ENCODE measurements at regions not wholly inside any gene's neighbourhood (a gene's known extent, or its start where the extent isn't known, plus 50 kb on each side); places are given as distances from the start of the nearest gene placed in this dataset.

DNA sequence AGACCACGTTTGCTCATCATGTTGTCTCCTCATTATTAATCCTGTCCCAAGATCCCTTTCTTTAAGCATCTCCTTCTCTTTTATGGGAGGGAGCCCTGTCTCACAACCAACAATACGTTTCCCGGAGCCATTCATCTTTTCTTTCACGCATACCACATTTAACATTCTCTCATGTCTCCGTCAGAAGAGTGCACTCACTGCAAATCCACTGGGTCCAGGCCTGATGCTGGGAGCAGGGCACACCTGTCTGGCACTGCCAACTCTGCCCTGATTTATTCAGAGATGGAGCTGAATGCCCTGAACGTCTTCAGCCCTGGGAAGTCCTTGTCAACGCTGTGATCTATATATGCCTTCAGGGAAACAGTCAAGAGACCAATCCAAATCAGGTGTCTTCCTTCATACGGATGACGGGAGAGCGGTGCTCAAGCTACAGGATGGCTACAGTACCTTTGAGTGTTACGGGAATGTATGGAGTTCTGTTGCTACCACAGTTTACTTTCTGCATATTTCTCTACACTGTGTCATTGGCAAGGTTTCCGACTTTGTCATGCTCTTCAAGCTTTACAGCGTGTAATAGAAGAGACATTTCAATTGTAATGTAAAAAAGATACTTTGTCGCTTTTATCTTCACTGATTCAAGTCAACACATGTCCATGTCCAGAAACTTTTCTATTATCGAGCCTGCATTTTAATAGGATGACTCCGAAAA is 140.4 kb upstream of the SLITRK2 start (continued):
- TF ChIP-seq, protein P1, sequence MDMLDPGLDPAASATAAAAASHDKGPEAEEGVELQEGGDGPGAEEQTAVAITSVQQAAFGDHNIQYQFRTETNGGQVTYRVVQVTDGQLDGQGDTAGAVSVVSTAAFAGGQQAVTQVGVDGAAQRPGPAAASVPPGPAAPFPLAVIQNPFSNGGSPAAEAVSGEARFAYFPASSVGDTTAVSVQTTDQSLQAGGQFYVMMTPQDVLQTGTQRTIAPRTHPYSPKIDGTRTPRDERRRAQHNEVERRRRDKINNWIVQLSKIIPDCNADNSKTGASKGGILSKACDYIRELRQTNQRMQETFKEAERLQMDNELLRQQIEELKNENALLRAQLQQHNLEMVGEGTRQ (IDR thresholded peaks at IDR 0.05), result no peak
- TF ChIP-seq GATA3 (IDR thresholded peaks at IDR 0.05; ENCODE audit: borderline replicate concordance) (no peak), NPAS2 (CRISPR knock-in tag; IDR thresholded peaks at IDR 0.05; ENCODE audit: borderline replicate concordance) (no peak), ESRRA (IDR thresholded peaks at IDR 0.05; ENCODE audit: borderline replicate concordance, low read length) (no peak)
- TF ChIP-seq, protein P2, sequence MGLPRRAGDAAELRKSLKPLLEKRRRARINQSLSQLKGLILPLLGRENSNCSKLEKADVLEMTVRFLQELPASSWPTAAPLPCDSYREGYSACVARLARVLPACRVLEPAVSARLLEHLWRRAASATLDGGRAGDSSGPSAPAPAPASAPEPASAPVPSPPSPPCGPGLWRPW (IDR thresholded peaks at IDR 0.05), result no peak

DNA sequence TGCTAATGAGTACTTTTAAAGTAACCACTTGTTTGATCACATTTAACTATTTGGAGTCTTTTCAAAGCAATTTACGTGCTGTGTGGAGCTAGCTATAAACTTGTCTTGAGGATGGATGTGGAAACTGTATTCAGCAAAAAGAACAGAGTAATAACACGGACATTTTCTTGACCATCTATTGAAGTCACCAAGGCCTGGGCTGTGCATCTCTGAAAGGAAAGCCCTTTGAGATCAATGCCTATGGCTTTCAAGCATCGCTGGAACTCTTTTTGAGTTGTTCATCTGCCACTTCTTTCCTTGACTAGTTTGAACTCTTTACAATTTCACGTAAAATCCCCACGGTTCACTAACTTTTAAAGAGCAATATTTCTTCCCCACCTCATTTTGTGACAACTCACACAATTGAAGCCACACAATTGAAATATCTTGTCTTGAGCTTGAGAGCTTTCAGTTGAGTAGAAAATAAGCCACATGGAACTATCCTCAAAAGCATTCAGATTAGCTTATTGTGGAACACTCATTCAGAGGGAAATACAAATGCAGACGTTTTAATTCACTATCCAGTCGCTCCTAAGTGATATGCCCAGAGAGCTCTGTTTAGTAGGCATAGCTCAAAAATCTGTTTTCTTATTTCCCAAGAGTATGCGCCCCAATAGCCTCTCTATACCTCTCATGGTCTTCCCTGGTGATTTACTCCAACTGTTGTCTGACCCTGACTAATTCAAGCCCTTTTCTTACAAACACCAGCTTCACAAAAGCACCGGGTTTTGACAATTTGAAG is 134.9 kb upstream of the SLITRK2 start:
- H3K9me3 ChIP-seq, result no peaks in the 10 kb centered on the region
- 1% methylated on average over 9 of the region's 9 CpGs for WGBS (ENCODE audit: missing lambda C conversion rate)
- ATAC-seq, result no peak
- no peaks in the 10 kb centered on the region for H3K4me1 ChIP-seq
- no peak for TF ChIP-seq SMC3 (IDR thresholded peaks at IDR 0.05)
- TF ChIP-seq MYC (IDR thresholded peaks at IDR 0.05; ENCODE audit: borderline replicate concordance, low read length), result no peak
- TF ChIP-seq ZSCAN20 (CRISPR knock-in tag; IDR thresholded peaks at IDR 0.05), result no peak
- no peak for TF ChIP-seq NR3C1 (IDR thresholded peaks at IDR 0.05)
- no peak for TF ChIP-seq EP300 (IDR thresholded peaks at IDR 0.05)
- no peak for TF ChIP-seq RARB (CRISPR knock-in tag; IDR thresholded peaks at IDR 0.05)
- no peak for TF ChIP-seq GATA3 (IDR thresholded peaks at IDR 0.05; ENCODE audit: borderline replicate concordance)
- TF ChIP-seq HOXB13 (CRISPR knock-in tag; IDR thresholded peaks at IDR 0.05; ENCODE audit: low read depth), result no peak
- TF ChIP-seq, protein P3, sequence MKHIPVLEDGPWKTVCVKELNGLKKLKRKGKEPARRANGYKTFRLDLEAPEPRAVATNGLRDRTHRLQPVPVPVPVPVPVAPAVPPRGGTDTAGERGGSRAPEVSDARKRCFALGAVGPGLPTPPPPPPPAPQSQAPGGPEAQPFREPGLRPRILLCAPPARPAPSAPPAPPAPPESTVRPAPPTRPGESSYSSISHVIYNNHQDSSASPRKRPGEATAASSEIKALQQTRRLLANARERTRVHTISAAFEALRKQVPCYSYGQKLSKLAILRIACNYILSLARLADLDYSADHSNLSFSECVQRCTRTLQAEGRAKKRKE (CRISPR knock-in tag; IDR thresholded peaks at IDR 0.05; ENCODE audit: low read depth), result no peak
- no peak for TF ChIP-seq POLR2A (IDR thresholded peaks at IDR 0.05; ENCODE audit: low read length)
- TF ChIP-seq CBX8 (IDR thresholded peaks at IDR 0.05), result no peak
- no peak for TF ChIP-seq FOXS1 (CRISPR knock-in tag; IDR thresholded peaks at IDR 0.05)
- TF ChIP-seq, protein P4, sequence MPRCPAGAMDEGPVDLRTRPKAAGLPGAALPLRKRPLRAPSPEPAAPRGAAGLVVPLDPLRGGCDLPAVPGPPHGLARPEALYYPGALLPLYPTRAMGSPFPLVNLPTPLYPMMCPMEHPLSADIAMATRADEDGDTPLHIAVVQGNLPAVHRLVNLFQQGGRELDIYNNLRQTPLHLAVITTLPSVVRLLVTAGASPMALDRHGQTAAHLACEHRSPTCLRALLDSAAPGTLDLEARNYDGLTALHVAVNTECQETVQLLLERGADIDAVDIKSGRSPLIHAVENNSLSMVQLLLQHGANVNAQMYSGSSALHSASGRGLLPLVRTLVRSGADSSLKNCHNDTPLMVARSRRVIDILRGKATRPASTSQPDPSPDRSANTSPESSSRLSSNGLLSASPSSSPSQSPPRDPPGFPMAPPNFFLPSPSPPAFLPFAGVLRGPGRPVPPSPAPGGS (IDR thresholded peaks at IDR 0.05), result no peak
- TF ChIP-seq BHLHE40 (IDR thresholded peaks at IDR 0.05; ENCODE audit: low read depth, low read length), result no peak
- TF ChIP-seq HOXA7 (CRISPR knock-in tag; IDR thresholded peaks at IDR 0.05), result no peak
- no peak for TF ChIP-seq HDAC2 (IDR thresholded peaks at IDR 0.05)
- no peak for TF ChIP-seq JUNB (IDR thresholded peaks at IDR 0.05)
- TF ChIP-seq, protein P5, sequence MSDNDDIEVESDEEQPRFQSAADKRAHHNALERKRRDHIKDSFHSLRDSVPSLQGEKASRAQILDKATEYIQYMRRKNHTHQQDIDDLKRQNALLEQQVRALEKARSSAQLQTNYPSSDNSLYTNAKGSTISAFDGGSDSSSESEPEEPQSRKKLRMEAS (IDR thresholded peaks at IDR 0.05), result no peak
- TF ChIP-seq, protein P6, sequence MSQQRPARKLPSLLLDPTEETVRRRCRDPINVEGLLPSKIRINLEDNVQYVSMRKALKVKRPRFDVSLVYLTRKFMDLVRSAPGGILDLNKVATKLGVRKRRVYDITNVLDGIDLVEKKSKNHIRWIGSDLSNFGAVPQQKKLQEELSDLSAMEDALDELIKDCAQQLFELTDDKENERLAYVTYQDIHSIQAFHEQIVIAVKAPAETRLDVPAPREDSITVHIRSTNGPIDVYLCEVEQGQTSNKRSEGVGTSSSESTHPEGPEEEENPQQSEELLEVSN (IDR thresholded peaks at IDR 0.05; ENCODE audit: borderline replicate concordance, low read depth), result no peak
- H3K4me2 ChIP-seq, result no peak overlapping the region
- H3K4me3 ChIP-seq, result no peak overlapping the region
- no peak for DNase-seq (ENCODE audit: low read depth in 1 of 2, low spot score in 1 of 2)
- no peak for FAIRE-seq
- ChIA-PET CTCF (interaction anchor here (0.6 kb wide), 1 partner anchor 22 kb away, joined by 3 read pairs; no protein-coding TSS in a partner anchor), POLR2A (no interaction called here)
- H3K27ac ChIP-seq, result no peak overlapping the region
